Neuronal stem cell (in vitro differentiated cells): ENCODE measurements at regions not wholly inside any gene's neighbourhood (a gene's known extent, or its start where the extent isn't known, plus 50 kb on each side); places are given as distances from the start of the nearest gene placed in this dataset.

ENCODE experiments used
- DNase-seq: peaks from one replicate; pipeline ENCODE4 v3.0.0-alpha.2; 2013; ENCODE audit warnings: low spot score
- H2AFZ ChIP-seq: one replicate; pipeline ENCODE4 v1.6.1; 2013; ENCODE audit warnings: mild to moderate bottlenecking, low read length, inconsistent platforms
- H2AK5ac ChIP-seq: 2 replicates; pipeline ENCODE4 v1.6.1; 2013; ENCODE audit warnings: low read depth, mild to moderate bottlenecking, inconsistent platforms, low read length, moderate library complexity, mixed read lengths
- H2BK120ac ChIP-seq: 2 replicates; pipeline ENCODE4 v1.6.1; 2013; ENCODE audit warnings: low read depth, mild to moderate bottlenecking, inconsistent platforms, low read length, moderate library complexity, mixed read lengths
- H2BK12ac ChIP-seq: one replicate; pipeline ENCODE4 v1.6.1; 2013; ENCODE audit warnings: low read length, inconsistent platforms
- H2BK15ac ChIP-seq: 2 replicates; pipeline ENCODE4 v1.6.1; 2013; ENCODE audit warnings: mild to moderate bottlenecking, low read length, inconsistent platforms, mixed read lengths
- H2BK5ac ChIP-seq: one replicate; pipeline ENCODE4 v1.6.1; 2013; ENCODE audit warnings: inconsistent platforms, mild to moderate bottlenecking, low read length, moderate library complexity
- H3K14ac ChIP-seq: one replicate; pipeline ENCODE4 v1.6.1; 2013; ENCODE audit warnings: low read length, inconsistent platforms
- H3K18ac ChIP-seq: 2 replicates; pipeline ENCODE4 v1.6.1; 2013; ENCODE audit warnings: low read length, inconsistent platforms
- H3K23ac ChIP-seq: 2 replicates; pipeline ENCODE4 v1.6.1; 2013; ENCODE audit warnings: low read depth, mild to moderate bottlenecking, mixed read lengths, low read length, inconsistent platforms; ENCODE audit not compliant: poor library complexity
- H3K27ac ChIP-seq: replicated peaks from 3 replicates; pipeline ENCODE4 v1.5.1; 2013; ENCODE audit warnings: low read length, inconsistent platforms
- H3K27me3 ChIP-seq, 3 experiments: 2 replicates each; pipeline ENCODE4 v1.6.1; 2013; ENCODE audit warnings: low read length in 3 of 3, mild to moderate bottlenecking in 2 of 3, inconsistent platforms in 1 of 3, low read depth in 1 of 3, mixed read lengths in 1 of 3, moderate library complexity in 1 of 3; ENCODE audit not compliant: control insufficient read depth in 3 of 3, insufficient read depth in 3 of 3
- H3K36me3 ChIP-seq, 2 donors: replicated peaks in 1 of 2; 2 replicates each; pipeline ENCODE4 v1.6.1; 2013; ENCODE audit warnings: low read length in 2 of 2; ENCODE audit not compliant: control insufficient read depth in 2 of 2, insufficient read depth in 2 of 2
- H3K4ac ChIP-seq: 2 replicates; pipeline ENCODE4 v1.6.1; 2013; ENCODE audit warnings: inconsistent platforms, mild to moderate bottlenecking, low read length, moderate library complexity
- H3K4me1 ChIP-seq, 2 donors: 1 replicate in 1 of 2; 2 replicates in 1 of 2; pipeline ENCODE4 v1.6.1; 2013; ENCODE audit warnings: low read length in 2 of 2, low read depth in 1 of 2; ENCODE audit not compliant: control insufficient read depth in 2 of 2, insufficient read depth in 1 of 2
- H3K4me2 ChIP-seq: one replicate; pipeline ENCODE4 v1.6.1; 2013; ENCODE audit warnings: mild to moderate bottlenecking, low read length, inconsistent platforms; ENCODE audit not compliant: insufficient read depth, poor library complexity, severe bottlenecking
- H3K4me3 ChIP-seq, 2 donors: 2 replicates each; pipeline ENCODE4 v1.5.1; 2013; ENCODE audit warnings: low read length in 2 of 2, mild to moderate bottlenecking in 2 of 2, inconsistent platforms in 1 of 2, moderate library complexity in 1 of 2
- H3K79me1 ChIP-seq: one replicate; pipeline ENCODE4 v1.6.1; 2013; ENCODE audit warnings: low read depth, mild to moderate bottlenecking, inconsistent platforms, low read length, moderate library complexity
- H3K9ac ChIP-seq: one replicate; pipeline ENCODE4 v1.6.1; 2013; ENCODE audit warnings: mild to moderate bottlenecking, low read depth, low read length, inconsistent platforms; ENCODE audit not compliant: poor library complexity
- H3K9me3 ChIP-seq, 2 donors: replicated peaks in 1 of 2; 2 replicates each; pipeline versions ENCODE3 to v1.6.1; 2013; ENCODE audit warnings: low read length in 2 of 2, mild to moderate bottlenecking in 2 of 2, inconsistent platforms in 1 of 2, low read depth in 1 of 2, mixed read lengths in 1 of 2, moderate library complexity in 1 of 2; ENCODE audit not compliant: control insufficient read depth in 2 of 2, insufficient read depth in 1 of 2
- H4K8ac ChIP-seq: one replicate; pipeline ENCODE4 v1.6.1; 2013; ENCODE audit warnings: low read depth, mild to moderate bottlenecking, inconsistent platforms, low read length, moderate library complexity
- H4K91ac ChIP-seq: one replicate; pipeline ENCODE4 v1.6.1; 2013; ENCODE audit warnings: low read length, low read depth, mild to moderate bottlenecking, inconsistent platforms; ENCODE audit not compliant: poor library complexity
- WGBS, 2 donors: extraction: QIAGEN DNeasy Blood & Tissue Kit; methylation state at CpG; one replicate each; pipeline ENCODE4 v1.1.7; 2013; ENCODE audit warnings: missing lambda C conversion rate in 2 of 2, mixed read lengths in 1 of 2; ENCODE audit not compliant: insufficient read length in 2 of 2, insufficient replicate concordance in 1 of 2; ENCODE audit errors: extremely low coverage in 2 of 2; 5-methylcytosine and 5-hydroxymethylcytosine counted together

- no peaks in the 10 kb centered on the region for H3K27me3 ChIP-seq
- H4K8ac ChIP-seq = no peak overlapping the region
- H2BK15ac ChIP-seq = no peak overlapping the region
- no peaks in the 10 kb centered on the region for H3K9me3 ChIP-seq
- no peak overlapping the region for H3K4ac ChIP-seq
- H3K36me3 ChIP-seq = no peaks in the 10 kb centered on the region
- no peak overlapping the region for H3K18ac ChIP-seq
- no peak overlapping the region for H3K23ac ChIP-seq
- no peak overlapping the region for H2AK5ac ChIP-seq
- DNase-seq = no peak
- WGBS, 2 donors = no CpG with 5 or more reads among the region's 3 CpGs
- no peak overlapping the region for H3K27ac ChIP-seq
- H2BK12ac ChIP-seq = no peak overlapping the region
- H2BK5ac ChIP-seq = no peak overlapping the region
- no peak overlapping the region for H2BK120ac ChIP-seq
- no peak overlapping the region for H3K4me2 ChIP-seq
- no peak overlapping the region for H2AFZ ChIP-seq
- H3K9ac ChIP-seq = no peak overlapping the region
- no peak overlapping the region for H3K4me3 ChIP-seq
- H4K91ac ChIP-seq = no peak overlapping the region
- no peak overlapping the region for H3K14ac ChIP-seq
- H3K4me1 ChIP-seq = peaks cover 2 to 4% of the 10 kb centered on the region in 2 donors
- no peaks in the 10 kb centered on the region for H3K79me1 ChIP-seq
Observed at GRCh38 chr1:168795681-168796080, 66.7 kb upstream of the DPT start.

- no peak overlapping the region for H4K91ac ChIP-seq
- no CpG with 5 or more reads among the region's 2 CpGs for WGBS, 2 donors
- H3K18ac ChIP-seq = no peak overlapping the region
- no peaks in the 10 kb centered on the region for H3K9me3 ChIP-seq
- no peak overlapping the region for H3K4ac ChIP-seq
- H2AFZ ChIP-seq = no peak overlapping the region
- H2BK5ac ChIP-seq = no peak overlapping the region
- H2BK12ac ChIP-seq = no peak overlapping the region
- no peak overlapping the region for H2AK5ac ChIP-seq
- no peak overlapping the region for H3K23ac ChIP-seq
- no peak overlapping the region for H2BK120ac ChIP-seq
- H2BK15ac ChIP-seq = no peak overlapping the region
- H3K9ac ChIP-seq = no peak overlapping the region
- no peak overlapping the region for H3K4me2 ChIP-seq
- H3K36me3 ChIP-seq = no peaks in the 10 kb centered on the region
- H3K4me1 ChIP-seq = peaks cover 10 to 14% of the 10 kb centered on the region in 2 donors
- no peak overlapping the region for H4K8ac ChIP-seq
- no peaks in the 10 kb centered on the region for H3K27me3 ChIP-seq
- H3K14ac ChIP-seq = no peak overlapping the region
- H3K27ac ChIP-seq = peak overlapping the region; percentile 4
- no peaks in the 10 kb centered on the region for H3K79me1 ChIP-seq
- no peak overlapping the region for H3K4me3 ChIP-seq
- DNase-seq = no peak
Observed at GRCh38 chr1:168799927-168800605, 71.1 kb upstream of the DPT start.

- no CpG with 5 or more reads among the region's 3 CpGs for WGBS, 2 donors
- no peak for DNase-seq
Observed at GRCh38 chr1:168801032-168801745, 72.2 kb upstream of the DPT start.

GRCh38 chr1:168803806-168804510 is 75.0 kb upstream of the DPT start:
- Histone ChIP-seq H3K14ac (no peak overlapping the region), H3K4ac (no peak overlapping the region), H2BK12ac (no peak overlapping the region), H2BK15ac (no peak overlapping the region), H3K4me2 (peak overlapping the region; percentile 3), H2AK5ac (no peak overlapping the region), H3K36me3 (no peaks in the 10 kb centered on the region), H2BK120ac (no peak overlapping the region), H3K23ac (no peak overlapping the region), H4K8ac (no peak overlapping the region), H3K9ac (no peak overlapping the region), H3K18ac (no peak overlapping the region), H3K9me3 (no peaks in the 10 kb centered on the region), H2BK5ac (no peak overlapping the region), H4K91ac (no peak overlapping the region), H2AFZ (peak overlapping the region; percentile 47), H3K4me3 (no peak overlapping the region), H3K4me1 (peaks cover 10 to 14% of the 10 kb centered on the region in 2 donors), H3K27ac (peak overlapping the region; percentile 2), H3K79me1 (no peaks in the 10 kb centered on the region), H3K27me3 (no peaks in the 10 kb centered on the region)
- no CpG with 5 or more reads among the region's 7 CpGs for WGBS, 2 donors
- peak; percentile 53 for DNase-seq

More at GRCh38 chr1:168801032-168801745, 72.2 kb upstream of the DPT start:
- H3K4ac ChIP-seq = no peak overlapping the region
- H2BK120ac ChIP-seq = no peak overlapping the region
- H2AK5ac ChIP-seq = no peak overlapping the region
- H3K27me3 ChIP-seq = no peaks in the 10 kb centered on the region
- no peak overlapping the region for H4K91ac ChIP-seq
- H3K36me3 ChIP-seq = no peaks in the 10 kb centered on the region
- no peak overlapping the region for H2BK5ac ChIP-seq
- H3K79me1 ChIP-seq = no peaks in the 10 kb centered on the region
- no peak overlapping the region for H2AFZ ChIP-seq
- H3K4me3 ChIP-seq = no peak overlapping the region
- H3K27ac ChIP-seq = peak overlapping the region; percentile 2
- no peak overlapping the region for H3K18ac ChIP-seq
- H3K14ac ChIP-seq = no peak overlapping the region
- H2BK15ac ChIP-seq = no peak overlapping the region
- H3K23ac ChIP-seq = no peak overlapping the region
- no peak overlapping the region for H2BK12ac ChIP-seq
- no peak overlapping the region for H3K4me2 ChIP-seq
- no peak overlapping the region for H3K9ac ChIP-seq
- no peak overlapping the region for H4K8ac ChIP-seq
- peaks cover 10 to 14% of the 10 kb centered on the region in 2 donors for H3K4me1 ChIP-seq
- H3K9me3 ChIP-seq = no peaks in the 10 kb centered on the region
